Ramos (cell line): ENCODE measurements at regions not wholly inside any gene's neighbourhood (a gene's known extent, or its start where the extent isn't known, plus 50 kb on each side); places are given as distances from the start of the nearest gene placed in this dataset.

Source experiments
- in situ Hi-C: fragments of 300-500 bp; cut with MboI; formaldehyde crosslinking; loops from one replicate; pipeline ENCODE4 v1.14.3; 2022; ENCODE audit warnings: low sequenced_read_pairs; ENCODE audit not compliant: unreplicated experiment

- in situ Hi-C loops = no loop called here
Measured at GRCh38 chrX:39104745-39105144, 303.5 kb downstream of the MID1IP1 start.

GRCh38 chrX:39112143-39112542 lies 310.9 kb downstream of the MID1IP1 start:
- in situ Hi-C loops = no loop called here

- in situ Hi-C loops = no loop called here
Measured at GRCh38 chrX:39115166-39115565, 313.9 kb downstream of the MID1IP1 start.

- in situ Hi-C loops = no loop called here
Measured at GRCh38 chrX:39117101-39117500, 315.8 kb downstream of the MID1IP1 start.

- in situ Hi-C loops = no loop called here
Measured at GRCh38 chrX:39121903-39122302, 320.6 kb downstream of the MID1IP1 start.

- in situ Hi-C loops = no loop called here
Measured at GRCh38 chrX:39125834-39126233, 324.6 kb downstream of the MID1IP1 start.

GRCh38 chrX:39133971-39134370 lies 332.7 kb downstream of the MID1IP1 start:
- in situ Hi-C loops = no loop called here

GRCh38 chrX:39137363-39137954 lies 336.2 kb downstream of the MID1IP1 start:
- in situ Hi-C loops = no loop called here

- in situ Hi-C loops = loop anchor here (10.0 kb wide), 1 partner anchor 386 kb away; no protein-coding TSS in a partner anchor
Measured at GRCh38 chrX:39140581-39140980, 339.3 kb downstream of the MID1IP1 start.

GRCh38 chrX:39144323-39144722 lies 343.1 kb downstream of the MID1IP1 start:
- in situ Hi-C loops = loop anchor here (10.0 kb wide), 1 partner anchor 390 kb away; no protein-coding TSS in a partner anchor

GRCh38 chrX:39144956-39145355 lies 343.7 kb downstream of the MID1IP1 start:
- in situ Hi-C loops = loop anchor here (10.0 kb wide), 1 partner anchor 390 kb away; no protein-coding TSS in a partner anchor

- in situ Hi-C loops = loop anchor here (10.0 kb wide), 1 partner anchor 391 kb away; no protein-coding TSS in a partner anchor
Measured at GRCh38 chrX:39145859-39146258, 344.6 kb downstream of the MID1IP1 start.

GRCh38 chrX:39149761-39150160 lies 348.5 kb downstream of the MID1IP1 start:
- in situ Hi-C loops = loop anchor here (10.0 kb wide), 1 partner anchor 395 kb away; no protein-coding TSS in a partner anchor

GRCh38 chrX:39150220-39150619 lies 349.0 kb downstream of the MID1IP1 start:
- in situ Hi-C loops = no loop called here

- in situ Hi-C loops = no loop called here
Measured at GRCh38 chrX:39150621-39151020, 349.4 kb downstream of the MID1IP1 start.

- in situ Hi-C loops = no loop called here
Measured at GRCh38 chrX:39152106-39152649, 350.9 kb downstream of the MID1IP1 start.

- in situ Hi-C loops = no loop called here
Measured at GRCh38 chrX:39156051-39156450, 354.8 kb downstream of the MID1IP1 start.

- in situ Hi-C loops = no loop called here
Measured at GRCh38 chrX:39157006-39157405, 355.7 kb downstream of the MID1IP1 start.

- in situ Hi-C loops = no loop called here
Measured at GRCh38 chrX:39157796-39158195, 356.5 kb downstream of the MID1IP1 start.

GRCh38 chrX:39158801-39159657 lies 357.8 kb downstream of the MID1IP1 start:
- in situ Hi-C loops = no loop called here

GRCh38 chrX:39159921-39160507 lies 358.8 kb downstream of the MID1IP1 start:
- in situ Hi-C loops = no loop called here
